ENCODE measurements at regions not wholly inside any gene's neighbourhood (a gene's known extent, or its start where the extent isn't known, plus 50 kb on each side); places are given as distances from the start of the nearest gene placed in this dataset.

DNA sequence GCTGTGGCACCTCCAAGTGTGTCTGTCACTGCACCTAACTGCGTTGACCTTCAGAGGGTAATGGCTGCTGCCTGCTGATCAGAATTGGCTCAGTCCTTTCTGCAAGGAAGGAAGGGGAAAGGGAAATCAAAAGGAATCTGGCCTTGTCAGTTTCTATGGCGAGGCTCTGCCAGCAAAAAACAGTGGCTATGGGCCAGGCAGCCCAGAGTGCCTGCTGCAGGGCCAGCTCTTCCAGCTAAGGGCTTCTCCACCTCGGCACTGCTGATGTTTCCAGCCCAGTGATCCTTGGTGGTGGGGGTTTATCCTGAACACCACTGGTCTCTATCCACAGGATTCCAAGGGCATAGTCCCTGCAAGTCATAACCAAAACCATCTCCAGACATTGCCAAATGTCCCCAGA is 184.3 kb downstream of the TJP1 start:
- no peak for DNase-seq (ENCODE audit: low spot score)
- no peak overlapping the region for H3K27ac ChIP-seq
- no peak overlapping the region for H3K4me3 Mint-ChIP-seq

GRCh38 chr15:29637555-29637954 is 184.7 kb downstream of the TJP1 start:
- Histone ChIP-seq H3K4me2 (no peak overlapping the region), H3K27ac (no peak overlapping the region), H3K4me1 (no peaks in the 10 kb centered on the region), H3K27me3 (no peaks in the 10 kb centered on the region), H3K4me3 (no peak overlapping the region), H3K79me2 (ENCODE audit: low read depth) (no peaks in the 10 kb centered on the region), H3F3A (ENCODE audit: low read depth) (no peaks in the 10 kb centered on the region), H3K36me3 (no peaks in the 10 kb centered on the region), H3K9ac (no peak overlapping the region), H4K20me1 (ENCODE audit: low read depth) (no peaks in the 10 kb centered on the region), H2AFZ (replicated peaks) (no peak overlapping the region), H3K9me3 (ENCODE audit: low read depth) (no peaks in the 10 kb centered on the region)
- no peak for TF ChIP-seq CTCF (IDR thresholded peaks at IDR 0.05)
- no peak for TF ChIP-seq EZH2 (IDR thresholded peaks at IDR 0.05)
- TF ChIP-seq EZH2phosphoT487 (IDR thresholded peaks at IDR 0.05), result no peak
- Mint-ChIP-seq H3K27ac (no peak overlapping the region), H3K27me3 (ENCODE audit: insufficient read depth, low read depth) (no peaks in the 10 kb centered on the region), H3K4me1 (no peaks in the 10 kb centered on the region), H3K36me3 (no peaks in the 10 kb centered on the region), H3K4me3 (no peak overlapping the region), H3K9me3 (no peaks in the 10 kb centered on the region)
- DNase-seq (ENCODE audit: low spot score), result no peak

More for the DNA sequence above, 184.3 kb downstream of the TJP1 start:
- H4K20me1 ChIP-seq (ENCODE audit: low read depth), result no peaks in the 10 kb centered on the region
- no peaks in the 10 kb centered on the region for H3K79me2 ChIP-seq (ENCODE audit: low read depth)
- no peaks in the 10 kb centered on the region for H3K4me1 ChIP-seq
- Mint-ChIP-seq H3K36me3 (no peaks in the 10 kb centered on the region), H3K9me3 (no peaks in the 10 kb centered on the region), H3K4me1 (no peaks in the 10 kb centered on the region), H3K27ac (no peak overlapping the region), H3K27me3 (ENCODE audit: insufficient read depth, low read depth) (no peaks in the 10 kb centered on the region)
- H3K36me3 ChIP-seq, result no peaks in the 10 kb centered on the region
- H3K4me2 ChIP-seq, result no peak overlapping the region
- H3K4me3 ChIP-seq, result no peak overlapping the region
- no peaks in the 10 kb centered on the region for H3K27me3 ChIP-seq
- H3F3A ChIP-seq (ENCODE audit: low read depth), result no peaks in the 10 kb centered on the region
- no peaks in the 10 kb centered on the region for H3K9me3 ChIP-seq (ENCODE audit: low read depth)
- H3K9ac ChIP-seq, result no peak overlapping the region
- no peak for TF ChIP-seq EZH2 (IDR thresholded peaks at IDR 0.05)
- no peak for TF ChIP-seq CTCF (IDR thresholded peaks at IDR 0.05)
- TF ChIP-seq EZH2phosphoT487 (IDR thresholded peaks at IDR 0.05), result no peak
- no peak overlapping the region for H2AFZ ChIP-seq (replicated peaks)

DNA sequence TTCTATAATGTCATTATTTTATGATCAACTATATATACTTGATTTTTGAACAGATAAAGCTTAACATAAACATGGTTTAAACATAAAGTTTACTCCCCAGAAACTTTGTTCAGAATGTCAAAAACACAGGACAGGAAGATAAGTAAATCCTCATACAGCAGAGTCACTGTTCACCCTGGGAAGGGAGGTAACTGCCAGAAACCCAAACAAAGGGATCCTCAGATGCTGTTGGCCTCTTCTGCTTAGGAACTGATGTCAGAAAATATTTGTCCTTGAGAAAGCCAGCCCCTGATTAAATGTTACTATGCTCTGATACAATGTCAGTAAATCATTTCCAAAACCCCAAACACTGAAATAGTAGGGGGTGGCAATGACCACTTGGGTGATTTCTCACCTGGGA is 185.3 kb downstream of the TJP1 start:
- no peak overlapping the region for H3K27ac ChIP-seq
- Mint-ChIP-seq H3K4me3 (no peak overlapping the region), H3K27me3 (ENCODE audit: insufficient read depth, low read depth) (no peaks in the 10 kb centered on the region), H3K27ac (no peak overlapping the region), H3K36me3 (no peaks in the 10 kb centered on the region), H3K9me3 (no peaks in the 10 kb centered on the region), H3K4me1 (no peaks in the 10 kb centered on the region)
- no peak overlapping the region for H3K4me3 ChIP-seq
- DNase-seq (ENCODE audit: low spot score), result no peak
- no peaks in the 10 kb centered on the region for H3K79me2 ChIP-seq (ENCODE audit: low read depth)
- H2AFZ ChIP-seq (replicated peaks), result no peak overlapping the region
- no peaks in the 10 kb centered on the region for H3K27me3 ChIP-seq
- H3F3A ChIP-seq (ENCODE audit: low read depth), result no peaks in the 10 kb centered on the region
- H3K4me2 ChIP-seq, result no peak overlapping the region
- no peaks in the 10 kb centered on the region for H3K9me3 ChIP-seq (ENCODE audit: low read depth)
- H3K36me3 ChIP-seq, result no peaks in the 10 kb centered on the region
- TF ChIP-seq CTCF (IDR thresholded peaks at IDR 0.05), result no peak
- no peak for TF ChIP-seq EZH2phosphoT487 (IDR thresholded peaks at IDR 0.05)
- no peak for TF ChIP-seq EZH2 (IDR thresholded peaks at IDR 0.05)
- H4K20me1 ChIP-seq (ENCODE audit: low read depth), result no peaks in the 10 kb centered on the region
- H3K9ac ChIP-seq, result no peak overlapping the region
- H3K4me1 ChIP-seq, result no peaks in the 10 kb centered on the region

DNA sequence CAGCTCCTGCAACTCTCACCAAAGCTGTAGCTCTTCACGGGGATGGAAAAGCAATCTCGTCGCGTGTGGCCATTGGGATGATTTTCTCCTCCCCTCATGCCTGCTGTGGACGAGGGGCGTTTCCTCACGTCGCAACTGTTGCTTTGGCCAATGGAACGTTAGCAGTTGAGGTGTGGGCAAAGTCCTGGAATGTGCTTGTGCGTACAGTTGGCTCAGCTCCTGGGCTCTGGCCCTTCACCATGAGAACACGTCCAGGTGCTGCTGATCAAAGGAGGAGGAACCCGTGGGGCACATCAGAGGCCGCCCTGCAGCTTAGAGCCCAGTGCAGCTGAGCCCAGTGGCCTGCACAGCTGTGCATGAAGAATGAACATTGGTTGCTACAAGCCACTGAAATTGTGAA is 186.1 kb downstream of the TJP1 start:
- Mint-ChIP-seq H3K27me3 (ENCODE audit: insufficient read depth, low read depth) (no peaks in the 10 kb centered on the region), H3K9me3 (no peaks in the 10 kb centered on the region)
- no peak overlapping the region for H2AFZ ChIP-seq (replicated peaks)

More for the DNA sequence above, 186.1 kb downstream of the TJP1 start:
- no peaks in the 10 kb centered on the region for H4K20me1 ChIP-seq (ENCODE audit: low read depth)
- no peaks in the 10 kb centered on the region for H3K36me3 ChIP-seq
- H3K27me3 ChIP-seq, result no peaks in the 10 kb centered on the region
- H3K9me3 ChIP-seq (ENCODE audit: low read depth), result no peaks in the 10 kb centered on the region
- DNase-seq (ENCODE audit: low spot score), result no peak
- Mint-ChIP-seq H3K36me3 (no peaks in the 10 kb centered on the region), H3K27ac (no peak overlapping the region), H3K4me3 (no peak overlapping the region), H3K4me1 (no peaks in the 10 kb centered on the region)
- H3K79me2 ChIP-seq (ENCODE audit: low read depth), result no peaks in the 10 kb centered on the region
- no peaks in the 10 kb centered on the region for H3K4me1 ChIP-seq
- TF ChIP-seq CTCF (IDR thresholded peaks at IDR 0.05), result no peak
- no peaks in the 10 kb centered on the region for H3F3A ChIP-seq (ENCODE audit: low read depth)
- H3K4me2 ChIP-seq, result no peak overlapping the region
- no peak overlapping the region for H3K9ac ChIP-seq
- no peak overlapping the region for H3K27ac ChIP-seq
- no peak overlapping the region for H3K4me3 ChIP-seq
